ENCODE measurements at regions not wholly inside any gene's neighbourhood (a gene's known extent, or its start where the extent isn't known, plus 50 kb on each side); places are given as distances from the start of the nearest gene placed in this dataset.

GRCh38 chr10:43702213-43702935, 53.7 kb upstream of the ZNF32 start:
- DNase-seq = no peak

DNA sequence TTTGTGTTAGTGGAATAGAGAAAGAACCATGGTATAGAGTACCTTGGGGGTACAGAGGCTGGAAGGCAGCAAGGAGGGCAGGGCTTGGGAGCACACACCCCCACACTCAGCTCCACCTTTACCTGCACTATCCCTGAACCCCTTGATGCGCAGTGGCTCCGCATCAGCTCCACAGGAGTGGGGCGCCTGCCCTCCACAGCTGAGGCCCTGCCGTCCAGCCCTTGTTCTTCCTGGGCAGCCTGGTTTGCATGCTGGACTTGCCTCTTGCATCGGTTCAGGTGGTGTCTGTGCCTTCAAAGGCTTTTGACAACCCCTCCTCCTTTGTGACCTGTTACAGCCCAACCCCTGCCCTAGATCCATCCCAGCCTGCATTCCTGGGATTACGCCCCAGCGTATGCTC, 52.6 kb upstream of the ZNF32 start:
- no peak for DNase-seq

- no peak for DNase-seq
Measured at GRCh38 chr10:43700306-43700705, 51.6 kb upstream of the ZNF32 start.

GRCh38 chr10:43699516-43699915, 50.8 kb upstream of the ZNF32 start:
- no peak for DNase-seq

Data from suppressor macrophage (primary cell).